HEK293 (cell line): ENCODE measurements at regions not wholly inside any gene's neighbourhood (a gene's known extent, or its start where the extent isn't known, plus 50 kb on each side); places are given as distances from the start of the nearest gene placed in this dataset.

Experiments used
- CTCF ChIP-seq: fragments of 450-650 bp; formaldehyde crosslinking; IDR thresholded peaks from 2 replicates; pipeline ENCODE4 v1.5.1; 2016; ENCODE audit warnings: missing biosample characterization, missing genetic modification characterization
- HOXA7 ChIP-seq: sonication (generic); formaldehyde crosslinking; IDR thresholded peaks from 2 replicates; pipeline ENCODE4 v1.8.1; 2022; ENCODE audit warnings: missing genetic modification reagents, borderline replicate concordance
- MYNN ChIP-seq: fragments of 450-650 bp; formaldehyde crosslinking; IDR thresholded peaks from 2 replicates; pipeline ENCODE4 v1.5.1; 2016; ENCODE audit warnings: missing biosample characterization, missing genetic modification characterization, borderline replicate concordance
- PATZ1 ChIP-seq: fragments of 450-650 bp; formaldehyde crosslinking; IDR thresholded peaks from 2 replicates; pipeline ENCODE4 v1.5.1; 2016; ENCODE audit warnings: missing biosample characterization, missing genetic modification characterization
- REPIN1 ChIP-seq: fragments of 450-650 bp; formaldehyde crosslinking; IDR thresholded peaks from 2 replicates; pipeline ENCODE4 v1.5.1; 2017; ENCODE audit warnings: missing biosample characterization, missing genetic modification characterization, low read depth
- ZBTB21 ChIP-seq: fragments of 450-650 bp; formaldehyde crosslinking; IDR thresholded peaks from 2 replicates; pipeline ENCODE4 v1.5.1; 2017; ENCODE audit warnings: missing biosample characterization, missing genetic modification characterization
- ZNF121 ChIP-seq: fragments of 450-650 bp; formaldehyde crosslinking; IDR thresholded peaks from 2 replicates; pipeline ENCODE4 v1.5.1; 2016; ENCODE audit warnings: missing biosample characterization, missing genetic modification characterization
- ZNF211 ChIP-seq: fragments of 450-650 bp; formaldehyde crosslinking; IDR thresholded peaks from 2 replicates; pipeline ENCODE4 v1.5.1; 2016; ENCODE audit warnings: low read depth, missing biosample characterization, missing genetic modification characterization
- ZNF280D ChIP-seq: fragments of 450-650 bp; formaldehyde crosslinking; IDR thresholded peaks from 2 replicates; pipeline ENCODE4 v1.5.1; 2016; ENCODE audit warnings: missing biosample characterization, missing genetic modification characterization
- ZNF610 ChIP-seq: fragments of 450-650 bp; formaldehyde crosslinking; IDR thresholded peaks from 2 replicates; pipeline ENCODE4 v1.5.1; 2016; ENCODE audit warnings: missing biosample characterization, missing genetic modification characterization, borderline replicate concordance

GRCh38 chr3:106673926-106674569 is 703.2 kb upstream of the CCDC54 start:
- TF ChIP-seq CTCF (tag by site-specific recombination) (no peak), ZNF280D (no peak), PATZ1 (no peak), ZBTB21 (tag by site-specific recombination) (no peak), HOXA7 (CRISPR knock-in tag) (no peak), REPIN1 (no peak), ZNF121 (tag by site-specific recombination) (no peak), ZNF211 (tag by site-specific recombination) (no peak), ZNF610 (tag by site-specific recombination) (no peak), MYNN (no peak)
